H4 (cell line): ENCODE measurements at regions not wholly inside any gene's neighbourhood (a gene's known extent, or its start where the extent isn't known, plus 50 kb on each side); places are given as distances from the start of the nearest gene placed in this dataset.
"Not testable (repeated sequence)": the region's sequence is repeated elsewhere in the genome, so short reads cannot be mapped to it uniquely, and the experiment has no call there.

ENCODE experiments used
- DNase-seq: peaks from one replicate; pipeline ENCODE4 v3.0.0-alpha.2; 2015; ENCODE audit warnings: low spot score

- no peak for DNase-seq
Measured at GRCh38 chr2:193868132-193868531, 1673.4 kb upstream of the TMEFF2 start.

GRCh38 chr2:193867454-193867853 lies 1672.7 kb upstream of the TMEFF2 start:
- DNase-seq: no peak

- DNase-seq: no peak
Measured at GRCh38 chr2:193861557-193861956, 1666.8 kb upstream of the TMEFF2 start.

- DNase-seq: no peak
Measured at GRCh38 chr2:193847991-193848390, 1653.3 kb upstream of the TMEFF2 start.

- peak; percentile 49 for DNase-seq
Measured at GRCh38 chr2:193847130-193847529, 1652.4 kb upstream of the TMEFF2 start.

- DNase-seq: no peak
Measured at GRCh38 chr2:193845604-193846003, 1650.9 kb upstream of the TMEFF2 start.

- no peak for DNase-seq
Measured at GRCh38 chr2:193843675-193844074, 1648.9 kb upstream of the TMEFF2 start.

- DNase-seq: no peak
Measured at GRCh38 chr2:193841384-193842150, 1646.8 kb upstream of the TMEFF2 start.

GRCh38 chr2:193837111-193837738 lies 1642.5 kb upstream of the TMEFF2 start:
- DNase-seq: no peak

- DNase-seq: not testable (repeated sequence)
Measured at GRCh38 chr2:193836424-193837006, 1641.8 kb upstream of the TMEFF2 start.

- DNase-seq: not testable (repeated sequence)
Measured at GRCh38 chr2:193833895-193834294, 1639.2 kb upstream of the TMEFF2 start.

- no peak for DNase-seq
Measured at GRCh38 chr2:193824474-193824873, 1629.7 kb upstream of the TMEFF2 start.

- no peak for DNase-seq
Measured at GRCh38 chr2:193818801-193819499, 1624.2 kb upstream of the TMEFF2 start.

- DNase-seq: no peak
Measured at GRCh38 chr2:193816008-193816407, 1621.3 kb upstream of the TMEFF2 start.

GRCh38 chr2:193810533-193810932 lies 1615.8 kb upstream of the TMEFF2 start:
- DNase-seq: no peak

- DNase-seq: no peak
Measured at GRCh38 chr2:193808877-193809276, 1614.1 kb upstream of the TMEFF2 start.

GRCh38 chr2:193806088-193806774 lies 1611.5 kb upstream of the TMEFF2 start:
- DNase-seq: peak; percentile 10

- no peak for DNase-seq
Measured at GRCh38 chr2:193796847-193797246, 1602.1 kb upstream of the TMEFF2 start.

- DNase-seq: no peak
Measured at GRCh38 chr2:193793914-193794313, 1599.2 kb upstream of the TMEFF2 start.

- DNase-seq: no peak
Measured at GRCh38 chr2:193783681-193784080, 1588.9 kb upstream of the TMEFF2 start.

GRCh38 chr2:193778293-193778692 lies 1583.6 kb upstream of the TMEFF2 start:
- no peak for DNase-seq

- no peak for DNase-seq
Measured at GRCh38 chr2:193776988-193777387, 1582.3 kb upstream of the TMEFF2 start.
